MM.1S (cell line): ENCODE measurements at regions not wholly inside any gene's neighbourhood (a gene's known extent, or its start where the extent isn't known, plus 50 kb on each side); places are given as distances from the start of the nearest gene placed in this dataset.

Source experiments
- DNase-seq: peaks from one replicate; pipeline ENCODE4 v3.0.0-alpha.2; 2015
- H2AFZ ChIP-seq: fragments of 300-600 bp; sonication (generic); 2 replicates; pipeline ENCODE4 v1.6.0; 2016; ENCODE audit warnings: antibody characterized with exemption, low read length
- H3F3A ChIP-seq: fragments of 300-600 bp; sonication (generic); 2 replicates; pipeline ENCODE4 v1.6.1; 2016; ENCODE audit warnings: mild to moderate bottlenecking, antibody characterized with exemption, low read length, moderate library complexity, mixed read lengths; ENCODE audit not compliant: insufficient read depth
- H3K27ac ChIP-seq: fragments of 300-600 bp; sonication (generic); 2 replicates; pipeline ENCODE4 v1.5.1; 2016; ENCODE audit warnings: mild to moderate bottlenecking, low read length
- H3K27me3 ChIP-seq: fragments of 300-600 bp; sonication (generic); replicated peaks from 2 replicates; pipeline ENCODE4 v1.6.0; 2016; ENCODE audit warnings: low read length; ENCODE audit not compliant: insufficient read depth
- H3K36me3 ChIP-seq: fragments of 300-600 bp; sonication (generic); replicated peaks from 2 replicates; pipeline ENCODE4 v1.6.1; 2016; ENCODE audit warnings: mild to moderate bottlenecking, low read length, mixed read lengths; ENCODE audit not compliant: insufficient read depth
- H3K4me1 ChIP-seq: fragments of 300-600 bp; sonication (generic); 2 replicates; pipeline ENCODE4 v1.6.1; 2016; ENCODE audit warnings: low read length, mixed read lengths
- H3K4me2 ChIP-seq: fragments of 300-600 bp; sonication (generic); 2 replicates; pipeline ENCODE4 v1.6.0; 2016; ENCODE audit warnings: low read depth, low read length
- H3K4me3 ChIP-seq: fragments of 300-600 bp; sonication (generic); 2 replicates; pipeline ENCODE4 v1.5.1; 2016; ENCODE audit warnings: low read length, mixed read lengths
- H3K79me2 ChIP-seq: fragments of 300-600 bp; sonication (generic); 2 replicates; pipeline ENCODE4 v1.6.1; 2016; ENCODE audit warnings: mixed run types, low read length, mixed read lengths
- H3K9ac ChIP-seq: fragments of 300-600 bp; sonication (generic); 2 replicates; pipeline ENCODE4 v1.6.1; 2016; ENCODE audit warnings: low read length, mixed read lengths
- H3K9me2 ChIP-seq: fragments of 300-600 bp; sonication (generic); replicated peaks from 2 replicates; pipeline ENCODE4 v1.6.1; 2016; ENCODE audit warnings: mild to moderate bottlenecking, low read length, mixed read lengths; ENCODE audit not compliant: insufficient read depth
- H3K9me3 ChIP-seq: fragments of 300-600 bp; sonication (generic); replicated peaks from 2 replicates; pipeline ENCODE4 v1.6.1; 2016; ENCODE audit warnings: mild to moderate bottlenecking, low read length, mixed read lengths; ENCODE audit not compliant: insufficient read depth
- H4K20me1 ChIP-seq: fragments of 300-600 bp; sonication (generic); 2 replicates; pipeline ENCODE4 v1.6.1; 2016; ENCODE audit warnings: mild to moderate bottlenecking, low read length, moderate library complexity, mixed read lengths; ENCODE audit not compliant: insufficient read depth
- EZH2 ChIP-seq: fragments of 300-600 bp; sonication (generic); optimal IDR thresholded peaks from 2 replicates; pipeline ENCODE3; 2017; ENCODE audit warnings: low read depth, mild to moderate bottlenecking, antibody characterized with exemption, low read length, mixed read lengths
- EZH2phosphoT487 ChIP-seq: fragments of 300-600 bp; sonication (generic); IDR thresholded peaks from 2 replicates; pipeline ENCODE4 v1.6.1; 2018; ENCODE audit warnings: antibody characterized with exemption, low read length
- TF ChIP-seq, protein P1 (sequence below): fragments of 300-600 bp; sonication (generic); IDR thresholded peaks from 2 replicates; pipeline ENCODE4 v1.5.1; 2016; ENCODE audit warnings: antibody characterized with exemption, low read length, mixed read lengths

DNA sequence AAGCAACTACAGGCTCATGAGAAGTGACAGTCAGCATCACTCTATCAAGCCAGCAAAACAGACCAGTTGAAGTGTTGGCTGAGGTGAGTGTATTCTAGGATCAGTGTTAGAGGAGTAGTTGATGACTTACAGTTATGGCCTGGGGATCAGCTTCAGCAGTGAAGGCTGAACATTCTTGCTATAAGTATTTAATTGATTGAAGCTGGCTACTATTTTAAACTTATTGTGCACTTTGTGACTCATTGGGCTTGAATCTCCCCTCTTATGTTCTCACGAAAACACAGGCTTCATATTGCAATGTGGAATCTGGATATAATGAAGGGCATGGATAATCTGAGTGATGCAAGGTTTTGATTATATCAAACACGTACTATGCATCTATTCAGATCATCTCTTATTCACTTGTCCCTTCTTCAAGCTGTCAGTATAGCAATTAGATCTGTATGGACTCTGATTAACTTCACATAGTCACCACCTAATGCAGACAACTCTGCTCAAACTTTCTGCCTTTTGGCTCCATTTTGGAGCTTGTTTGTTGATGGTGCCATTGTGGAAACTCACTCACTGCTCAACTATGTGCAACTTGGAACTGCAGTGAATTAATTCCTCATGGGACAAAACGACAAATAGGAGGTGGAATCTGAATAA is 309.2 kb downstream of the SLC16A7 start:
- Histone ChIP-seq H3K9me3 (no peaks in the 10 kb centered on the region), H3K4me2 (no peak overlapping the region), H3K4me3 (no peak overlapping the region), H3K9ac (no peak overlapping the region), H3F3A (no peaks in the 10 kb centered on the region), H3K79me2 (no peaks in the 10 kb centered on the region), H4K20me1 (no peaks in the 10 kb centered on the region), H3K4me1 (no peaks in the 10 kb centered on the region), H3K36me3 (no peaks in the 10 kb centered on the region), H3K27me3 (no peaks in the 10 kb centered on the region), H3K9me2 (no peaks in the 10 kb centered on the region), H2AFZ (no peak overlapping the region), H3K27ac (no peak overlapping the region)
- TF ChIP-seq EZH2phosphoT487 (no peak), EZH2 (no peak)
- TF ChIP-seq, protein P1, sequence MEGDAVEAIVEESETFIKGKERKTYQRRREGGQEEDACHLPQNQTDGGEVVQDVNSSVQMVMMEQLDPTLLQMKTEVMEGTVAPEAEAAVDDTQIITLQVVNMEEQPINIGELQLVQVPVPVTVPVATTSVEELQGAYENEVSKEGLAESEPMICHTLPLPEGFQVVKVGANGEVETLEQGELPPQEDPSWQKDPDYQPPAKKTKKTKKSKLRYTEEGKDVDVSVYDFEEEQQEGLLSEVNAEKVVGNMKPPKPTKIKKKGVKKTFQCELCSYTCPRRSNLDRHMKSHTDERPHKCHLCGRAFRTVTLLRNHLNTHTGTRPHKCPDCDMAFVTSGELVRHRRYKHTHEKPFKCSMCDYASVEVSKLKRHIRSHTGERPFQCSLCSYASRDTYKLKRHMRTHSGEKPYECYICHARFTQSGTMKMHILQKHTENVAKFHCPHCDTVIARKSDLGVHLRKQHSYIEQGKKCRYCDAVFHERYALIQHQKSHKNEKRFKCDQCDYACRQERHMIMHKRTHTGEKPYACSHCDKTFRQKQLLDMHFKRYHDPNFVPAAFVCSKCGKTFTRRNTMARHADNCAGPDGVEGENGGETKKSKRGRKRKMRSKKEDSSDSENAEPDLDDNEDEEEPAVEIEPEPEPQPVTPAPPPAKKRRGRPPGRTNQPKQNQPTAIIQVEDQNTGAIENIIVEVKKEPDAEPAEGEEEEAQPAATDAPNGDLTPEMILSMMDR, result no peak
- no peak for DNase-seq

DNA sequence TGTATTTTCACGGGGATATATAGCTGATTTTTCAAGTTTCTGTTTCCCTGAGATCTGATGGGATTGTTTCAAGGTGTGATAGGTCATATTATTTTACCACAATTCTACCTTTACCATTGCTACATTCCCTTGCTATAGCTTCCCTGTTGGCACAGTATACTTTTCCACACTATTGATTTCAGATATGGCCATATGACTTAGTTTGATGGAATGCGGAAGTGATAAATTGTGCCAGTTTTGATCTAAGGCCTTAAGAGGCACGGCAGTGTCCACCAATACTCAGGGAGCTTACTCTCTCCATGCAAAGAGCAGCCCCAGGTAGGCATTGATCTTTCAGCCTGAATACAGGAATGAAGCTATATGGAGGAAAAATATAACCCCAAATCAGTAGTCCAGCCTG is 315.7 kb downstream of the SLC16A7 start:
- TF ChIP-seq EZH2phosphoT487 (no peak), EZH2 (no peak)
- TF ChIP-seq, protein P1, result no peak
- no peak overlapping the region for H3K4me2 ChIP-seq
- no peak overlapping the region for H2AFZ ChIP-seq
- no peak for DNase-seq
- no peak overlapping the region for H3K4me3 ChIP-seq
- H3K79me2 ChIP-seq, result no peaks in the 10 kb centered on the region
- H3K9me2 ChIP-seq, result no peaks in the 10 kb centered on the region
- no peak overlapping the region for H3K27ac ChIP-seq
- no peaks in the 10 kb centered on the region for H3K36me3 ChIP-seq
- H3K4me1 ChIP-seq, result no peaks in the 10 kb centered on the region
- H3F3A ChIP-seq, result no peaks in the 10 kb centered on the region
- no peaks in the 10 kb centered on the region for H3K9me3 ChIP-seq
- no peaks in the 10 kb centered on the region for H4K20me1 ChIP-seq
- H3K27me3 ChIP-seq, result no peaks in the 10 kb centered on the region
- H3K9ac ChIP-seq, result no peak overlapping the region

DNA sequence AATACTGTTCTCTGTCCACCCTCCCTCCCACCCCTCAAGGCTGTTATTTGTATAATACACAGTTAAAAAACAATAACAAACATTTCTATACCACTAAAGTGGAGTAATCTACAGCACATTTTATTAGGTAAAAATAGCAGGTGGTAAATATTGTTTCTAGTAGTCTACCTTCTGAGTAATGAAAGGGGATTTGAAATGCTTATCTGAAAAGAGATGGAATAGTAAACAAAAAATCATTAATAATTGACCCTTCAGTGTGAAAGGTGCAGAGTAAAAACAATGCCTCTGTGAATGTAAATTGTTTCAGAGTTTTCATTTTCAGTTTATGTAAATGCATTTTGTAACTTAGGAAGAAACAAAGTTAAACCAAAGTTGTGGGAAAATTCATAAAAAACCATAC is 321.2 kb downstream of the SLC16A7 start:
- H3K4me2 ChIP-seq, result no peak overlapping the region
- H3K79me2 ChIP-seq, result no peaks in the 10 kb centered on the region
- H3K27ac ChIP-seq, result no peak overlapping the region
- H3K9me2 ChIP-seq, result no peaks in the 10 kb centered on the region
- H3K9me3 ChIP-seq, result no peaks in the 10 kb centered on the region
- H3K27me3 ChIP-seq, result no peaks in the 10 kb centered on the region
- no peak for DNase-seq
- H3F3A ChIP-seq, result no peaks in the 10 kb centered on the region
- H4K20me1 ChIP-seq, result no peaks in the 10 kb centered on the region
- no peak overlapping the region for H3K9ac ChIP-seq
- no peaks in the 10 kb centered on the region for H3K36me3 ChIP-seq
- H3K4me1 ChIP-seq, result no peaks in the 10 kb centered on the region
- no peak for TF ChIP-seq EZH2phosphoT487
- no peak for TF ChIP-seq EZH2
- TF ChIP-seq, protein P1, result no peak
- H3K4me3 ChIP-seq, result no peak overlapping the region
- H2AFZ ChIP-seq, result no peak overlapping the region
